ENCODE measurements at regions not wholly inside any gene's neighbourhood (a gene's known extent, or its start where the extent isn't known, plus 50 kb on each side); places are given as distances from the start of the nearest gene placed in this dataset.

GRCh38 chr22:48925450-48925849 is 902.2 kb downstream of the BRD1 start:
- Histone ChIP-seq H3K27ac (replicated peaks) (no peak overlapping the region), H3K4me3 (replicated peaks; ENCODE audit: insufficient read depth, low read length) (no peak overlapping the region), H3K27me3 (ENCODE audit: insufficient read depth, poor library complexity, severe bottlenecking) (no peaks in the 10 kb centered on the region)
- no peak for DNase-seq (ENCODE audit: low read depth in 1 of 2, low spot score in 1 of 2)
- TF ChIP-seq POLR2AphosphoS5 (IDR thresholded peaks at IDR 0.05; ENCODE audit: low read depth) (no peak), CTCF (IDR thresholded peaks at IDR 0.05; ENCODE audit: insufficient read depth, low read length) (no peak), SPI1 (IDR thresholded peaks at IDR 0.05; ENCODE audit: borderline replicate concordance, low read depth) (no peak), GABPA (IDR thresholded peaks at IDR 0.05; ENCODE audit: low read depth) (no peak), REST (IDR thresholded peaks at IDR 0.05; ENCODE audit: insufficient replicate concordance, low read depth) (no peak)

- no peaks in the 10 kb centered on the region for H3K27me3 ChIP-seq (ENCODE audit: insufficient read depth, poor library complexity, severe bottlenecking)
- H3K27ac ChIP-seq (replicated peaks) = no peak overlapping the region
- no peak for DNase-seq (ENCODE audit: low read depth in 1 of 2, low spot score in 1 of 2)
- no peak for TF ChIP-seq SPI1 (IDR thresholded peaks at IDR 0.05; ENCODE audit: borderline replicate concordance, low read depth)
- TF ChIP-seq POLR2AphosphoS5 (IDR thresholded peaks at IDR 0.05; ENCODE audit: low read depth) = no peak
- no peak for TF ChIP-seq CTCF (IDR thresholded peaks at IDR 0.05; ENCODE audit: insufficient read depth, low read length)
- no peak for TF ChIP-seq REST (IDR thresholded peaks at IDR 0.05; ENCODE audit: insufficient replicate concordance, low read depth)
- TF ChIP-seq GABPA (IDR thresholded peaks at IDR 0.05; ENCODE audit: low read depth) = no peak
- H3K4me3 ChIP-seq (replicated peaks; ENCODE audit: insufficient read depth, low read length) = no peak overlapping the region
These were observed 903.7 kb downstream of the BRD1 start for GRCh38 chr22:48923996-48924395.

GRCh38 chr22:48923165-48923865 is 904.4 kb downstream of the BRD1 start:
- TF ChIP-seq CTCF (IDR thresholded peaks at IDR 0.05; ENCODE audit: insufficient read depth, low read length) (no peak), SPI1 (IDR thresholded peaks at IDR 0.05; ENCODE audit: borderline replicate concordance, low read depth) (no peak), REST (IDR thresholded peaks at IDR 0.05; ENCODE audit: insufficient replicate concordance, low read depth) (no peak), GABPA (IDR thresholded peaks at IDR 0.05; ENCODE audit: low read depth) (no peak)
- no peaks in the 10 kb centered on the region for H3K27me3 ChIP-seq (ENCODE audit: insufficient read depth, poor library complexity, severe bottlenecking)
- no peak overlapping the region for H3K27ac ChIP-seq (replicated peaks)
- no peak overlapping the region for H3K4me3 ChIP-seq (replicated peaks; ENCODE audit: insufficient read depth, low read length)
- DNase-seq (ENCODE audit: low read depth in 1 of 2, low spot score in 1 of 2) = no peak

All from HL-60 (cell line).